KBM-7 (cell line): ENCODE measurements at regions not wholly inside any gene's neighbourhood (a gene's known extent, or its start where the extent isn't known, plus 50 kb on each side); places are given as distances from the start of the nearest gene placed in this dataset.

Experiments used
- DNase-seq: peaks from one replicate; pipeline ENCODE4 v3.0.0-alpha.2; 2015
- in situ Hi-C: fragments of 300-500 bp; cut with MboI; formaldehyde crosslinking; loops from 2 replicates; pipeline ENCODE4 v1.14.3; 2020; ENCODE audit warnings: low sequenced_read_pairs, low pct_unique_long_range_greater_than_20kb, mixed read lengths

DNA sequence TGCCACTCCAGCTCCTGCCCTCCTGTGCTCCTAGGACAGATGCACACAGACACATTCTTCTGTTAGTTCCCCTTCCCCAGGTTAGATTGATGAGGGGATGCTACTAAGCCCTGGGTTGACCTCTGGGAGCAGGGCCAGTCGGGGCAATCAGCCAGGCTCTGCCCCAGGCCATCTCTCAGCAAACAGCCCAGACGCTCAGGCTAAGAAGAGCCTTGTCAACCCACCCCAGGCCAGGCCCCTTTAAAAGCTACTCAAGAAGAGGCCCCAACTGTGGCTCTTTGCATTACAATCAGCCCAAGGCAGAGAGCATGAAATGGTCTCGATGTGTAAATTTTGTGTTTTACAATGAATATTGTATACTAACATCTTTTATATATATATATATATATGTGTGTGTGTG is 107.4 kb downstream of the TFAP2A start:
- in situ Hi-C loops = no loop called here
- no peak for DNase-seq

DNA sequence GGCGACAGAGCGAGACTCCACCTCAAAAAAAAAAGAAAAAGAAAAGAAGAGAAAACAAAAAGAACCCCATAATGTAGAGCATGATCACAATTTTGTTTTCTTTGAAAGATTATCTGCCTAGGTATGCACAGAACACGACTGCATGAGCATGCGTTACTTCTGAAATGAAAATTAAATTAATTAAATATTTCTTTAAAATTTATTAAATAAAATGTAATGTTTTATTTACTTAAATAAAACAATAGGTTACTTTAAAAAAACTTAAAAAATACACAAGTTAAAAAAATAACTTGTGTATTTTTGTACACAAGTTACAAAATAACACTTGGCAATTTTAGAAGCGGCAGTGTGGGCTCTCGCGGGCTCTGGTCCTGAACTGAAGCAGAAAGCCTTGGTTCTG is 107.8 kb downstream of the TFAP2A start:
- in situ Hi-C loops = no loop called here
- DNase-seq = no peak

DNA sequence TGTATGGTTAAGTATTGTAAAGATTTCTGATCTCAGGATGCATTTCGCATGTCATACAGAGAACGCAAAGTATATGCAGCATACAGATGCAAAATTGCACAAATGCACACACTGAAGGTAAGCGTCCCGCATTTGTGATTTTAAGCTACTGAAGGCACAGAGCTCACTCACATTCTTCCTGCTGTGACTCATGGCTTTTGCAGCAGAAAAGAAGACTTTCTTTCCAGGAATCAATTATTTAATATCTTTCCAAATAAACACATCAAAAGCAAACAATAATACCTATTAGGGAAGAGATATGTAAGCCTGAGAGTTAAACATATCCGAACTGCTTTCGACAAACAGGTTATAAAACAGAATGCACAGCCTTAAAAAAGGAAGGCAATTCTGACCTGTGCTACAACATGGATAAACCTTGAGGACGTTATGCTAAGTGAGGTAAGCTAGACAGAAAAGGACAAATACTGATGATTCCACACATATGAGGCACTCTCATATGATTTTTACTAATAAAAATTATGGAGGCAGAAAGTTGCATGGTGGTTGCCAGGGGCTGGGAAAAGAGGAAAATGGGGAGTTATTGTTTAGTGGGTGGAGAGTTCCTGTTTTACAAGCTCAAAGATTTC is 109.0 kb downstream of the TFAP2A start:
- no peak for DNase-seq
- in situ Hi-C loops = no loop called here

GRCh38 chr6:10303608-10304506 is 111.0 kb downstream of the TFAP2A start:
- in situ Hi-C loops = no loop called here
- no peak for DNase-seq

- no peak for DNase-seq
- in situ Hi-C loops = no loop called here
These were observed 112.2 kb downstream of the TFAP2A start for GRCh38 chr6:10302566-10303235.

GRCh38 chr6:10300071-10300470 is 114.8 kb downstream of the TFAP2A start:
- DNase-seq = no peak
- in situ Hi-C loops = no loop called here

- DNase-seq = peak; percentile 57
- in situ Hi-C loops = no loop called here
These were observed 117.0 kb downstream of the TFAP2A start for GRCh38 chr6:10297832-10298231.

DNA sequence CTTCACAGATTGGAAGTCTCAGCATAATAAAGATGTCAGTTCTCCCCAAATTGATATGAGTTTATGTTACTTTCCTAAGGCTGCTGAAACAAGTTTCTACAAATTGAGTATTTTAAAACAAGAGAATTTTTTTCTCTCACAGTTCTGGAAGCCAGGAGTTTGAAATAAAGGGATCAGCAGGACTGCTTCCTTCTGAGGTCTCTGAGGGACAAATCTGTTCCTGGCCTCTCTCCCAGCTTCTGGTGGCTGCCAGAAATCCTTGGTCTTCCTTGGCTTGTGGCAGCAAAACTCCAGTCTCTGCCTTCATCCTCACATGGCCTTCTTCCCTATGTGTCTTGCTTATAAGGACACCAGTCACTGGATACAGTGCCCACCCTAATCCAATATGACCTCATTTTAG is 136.1 kb downstream of the TFAP2A start:
- in situ Hi-C loops = no loop called here
- DNase-seq = no peak

DNA sequence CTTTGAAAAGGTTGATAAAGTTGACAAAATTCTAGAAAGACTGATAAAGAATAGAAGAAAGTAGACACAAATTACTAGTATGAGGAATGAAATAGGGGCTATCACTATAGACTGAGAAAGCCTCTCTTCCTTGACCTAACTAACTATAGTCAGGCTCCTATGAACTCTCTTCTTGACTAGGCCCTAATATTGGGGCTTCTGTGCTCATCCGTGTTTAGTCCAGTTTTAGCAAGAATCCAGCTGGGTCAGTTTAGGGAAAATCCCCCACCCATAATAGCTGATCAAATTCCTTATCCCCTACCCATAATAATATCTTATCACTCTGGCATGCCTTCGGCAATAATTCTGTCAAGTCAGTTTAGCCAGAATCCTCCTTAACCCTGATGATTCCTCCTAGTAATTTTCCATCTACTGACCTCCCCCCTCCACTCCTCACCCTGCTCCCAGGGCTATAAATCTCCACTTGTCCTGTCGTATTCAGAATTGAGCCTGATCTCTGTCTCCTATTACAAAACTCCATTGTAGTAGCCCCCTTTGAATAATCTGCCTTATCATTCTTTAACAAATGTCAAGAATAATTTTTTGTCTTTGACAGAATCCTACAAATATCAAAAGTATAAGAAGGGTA is 138.1 kb downstream of the TFAP2A start:
- no peak for DNase-seq
- in situ Hi-C loops = no loop called here

GRCh38 chr6:10276106-10276505 is 138.8 kb downstream of the TFAP2A start:
- no peak for DNase-seq
- in situ Hi-C loops = no loop called here

DNA sequence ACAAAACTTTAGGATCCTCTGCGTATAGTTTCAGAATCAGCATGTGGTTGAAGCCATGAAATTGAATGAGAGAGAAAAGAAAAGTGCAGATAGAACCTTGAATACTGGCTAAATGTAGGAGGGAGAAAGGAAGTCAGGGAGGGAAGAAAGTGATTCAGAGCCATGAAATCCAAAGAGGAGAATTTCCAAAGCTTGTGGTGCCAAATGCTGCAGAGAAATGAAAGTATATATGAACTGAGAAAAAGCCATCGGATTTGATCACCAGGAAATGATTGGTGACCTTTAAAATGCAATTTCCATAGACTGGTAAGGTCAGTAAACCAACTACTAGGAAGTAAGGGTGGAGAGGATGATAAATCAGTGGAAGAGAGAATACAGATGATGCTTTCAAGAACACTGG is 142.3 kb downstream of the TFAP2A start:
- in situ Hi-C loops = no loop called here
- no peak for DNase-seq

DNA sequence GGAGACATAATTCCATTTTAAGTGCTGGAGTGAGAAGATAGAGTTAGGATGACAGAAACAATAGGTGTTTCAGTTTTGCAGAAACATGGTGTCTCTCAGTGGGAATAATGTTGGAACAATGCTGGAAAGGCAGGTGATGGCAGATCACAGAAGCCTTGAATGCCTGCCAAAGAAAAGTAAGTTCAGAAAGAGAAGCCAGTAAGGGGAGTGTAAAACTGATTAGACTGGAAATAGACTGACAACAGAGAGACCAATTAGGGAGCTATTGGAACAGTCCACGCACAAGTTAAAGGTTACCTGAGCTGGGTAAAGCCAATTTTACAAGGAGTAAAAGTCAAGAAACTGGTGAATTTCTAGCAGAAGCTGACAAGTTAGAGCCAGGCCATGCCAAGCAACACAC is 142.9 kb downstream of the TFAP2A start:
- in situ Hi-C loops = no loop called here
- DNase-seq = no peak

DNA sequence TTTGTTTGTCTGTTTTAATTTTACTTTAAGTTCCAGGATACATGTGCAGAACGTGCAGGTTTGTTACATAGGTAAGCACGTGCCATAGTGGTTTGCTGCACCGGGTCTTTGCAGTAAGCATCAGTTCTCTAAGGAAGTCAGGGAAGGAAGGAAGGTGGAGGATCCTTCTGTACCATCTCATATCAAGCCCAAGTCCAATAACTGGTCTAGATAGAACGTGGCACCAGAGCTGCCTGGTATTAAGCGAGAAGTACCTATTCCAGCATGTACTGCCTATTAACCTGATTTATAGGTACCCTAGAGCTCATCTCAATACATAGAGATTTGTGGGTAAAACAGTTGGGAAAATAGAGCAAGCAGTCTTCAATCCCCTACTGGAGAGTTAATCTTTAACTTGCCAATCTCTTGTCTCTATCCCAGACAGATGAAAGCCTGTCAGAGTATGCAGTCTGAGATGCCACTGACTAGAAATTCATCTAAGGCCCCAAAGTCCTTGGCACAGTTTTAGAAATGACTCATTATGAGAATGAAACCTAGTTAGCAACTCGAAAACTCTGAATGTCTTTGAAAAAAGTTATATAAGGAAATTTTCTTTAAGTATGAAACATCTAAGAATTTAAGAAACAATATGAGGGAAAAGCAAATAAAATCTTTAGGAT is 144.9 kb downstream of the TFAP2A start:
- no peak for DNase-seq
- in situ Hi-C loops = no loop called here

GRCh38 chr6:10268611-10269310 is 146.1 kb downstream of the TFAP2A start:
- in situ Hi-C loops = no loop called here
- no peak for DNase-seq

GRCh38 chr6:10268111-10268510 is 146.8 kb downstream of the TFAP2A start:
- DNase-seq = no peak
- in situ Hi-C loops = no loop called here

GRCh38 chr6:10266462-10266861 is 148.4 kb downstream of the TFAP2A start:
- DNase-seq = no peak
- in situ Hi-C loops = no loop called here

GRCh38 chr6:10266061-10266460 is 148.8 kb downstream of the TFAP2A start:
- in situ Hi-C loops = no loop called here
- no peak for DNase-seq

DNA sequence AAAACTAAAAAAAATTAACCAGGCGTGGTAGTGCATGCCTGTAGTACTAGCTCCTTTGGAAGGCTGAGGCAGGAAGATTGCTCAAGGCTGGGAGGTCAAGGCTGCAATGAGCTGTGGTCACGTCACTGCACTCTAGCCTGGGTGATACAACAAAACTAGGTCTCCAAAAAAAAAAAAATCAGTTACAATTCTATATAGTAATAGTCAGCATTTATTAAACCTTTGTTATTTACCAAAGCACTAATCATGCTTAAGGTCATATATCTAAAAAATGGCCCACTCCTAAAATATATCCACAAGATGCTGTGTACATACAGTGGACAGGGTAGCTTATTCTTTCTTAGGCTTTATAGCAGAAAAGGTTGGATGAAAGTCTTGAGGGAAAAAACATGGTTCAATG is 152.4 kb downstream of the TFAP2A start:
- in situ Hi-C loops = no loop called here
- DNase-seq = no peak

GRCh38 chr6:10259671-10260070 is 155.2 kb downstream of the TFAP2A start:
- in situ Hi-C loops = no loop called here
- DNase-seq = no peak
